Stimulated activated CD8-positive, alpha-beta memory T cell treated with anti-CD3 and anti-CD28 coated beads, Interleukin-12 subunit alpha, Interleukin-12 subunit beta, amount 100 ng/mL, for 1 hour (primary cell): ENCODE measurements at regions not wholly inside any gene's neighbourhood (a gene's known extent, or its start where the extent isn't known, plus 50 kb on each side); places are given as distances from the start of the nearest gene placed in this dataset.
A peak's percentile ranks its signal among the peaks of the same experiment; 100 is the strongest.
"Not testable (repeated sequence)": the region's sequence is repeated elsewhere in the genome, so short reads cannot be mapped to it uniquely, and the experiment has no call there.

ENCODE experiments used
- DNase-seq: peaks from one replicate; pipeline ENCODE4 v3.0.0-alpha.2; 2020; ENCODE audit warnings: low read depth

GRCh38 chr7:26051021-26051420 lies 101.0 kb upstream of the NFE2L3 start:
- no peak for DNase-seq

- no peak for DNase-seq
These were observed 99.3 kb upstream of the NFE2L3 start for GRCh38 chr7:26052706-26053105.

GRCh38 chr7:26054386-26054785 lies 97.6 kb upstream of the NFE2L3 start:
- no peak for DNase-seq

GRCh38 chr7:26055241-26055640 lies 96.8 kb upstream of the NFE2L3 start:
- no peak for DNase-seq

- DNase-seq: no peak
These were observed 91.0 kb upstream of the NFE2L3 start for GRCh38 chr7:26060733-26061677.

GRCh38 chr7:26061678-26062603 lies 90.1 kb upstream of the NFE2L3 start:
- DNase-seq: peak; percentile 51

GRCh38 chr7:26065652-26066051 lies 86.3 kb upstream of the NFE2L3 start:
- DNase-seq: no peak

- DNase-seq: no peak
These were observed 85.3 kb upstream of the NFE2L3 start for GRCh38 chr7:26066736-26067135.

GRCh38 chr7:26070290-26070689 lies 81.7 kb upstream of the NFE2L3 start:
- DNase-seq: no peak

GRCh38 chr7:26071622-26072456 lies 80.2 kb upstream of the NFE2L3 start:
- DNase-seq: no peak

GRCh38 chr7:26073041-26073440 lies 79.0 kb upstream of the NFE2L3 start:
- DNase-seq: no peak

GRCh38 chr7:26074919-26075318 lies 77.1 kb upstream of the NFE2L3 start:
- no peak for DNase-seq

GRCh38 chr7:26076691-26077090 lies 75.3 kb upstream of the NFE2L3 start:
- DNase-seq: no peak

GRCh38 chr7:26078437-26079336 lies 73.3 kb upstream of the NFE2L3 start:
- DNase-seq: peak; percentile 72

GRCh38 chr7:26081638-26082037 lies 70.4 kb upstream of the NFE2L3 start:
- no peak for DNase-seq

- no peak for DNase-seq
These were observed 68.9 kb upstream of the NFE2L3 start for GRCh38 chr7:26083113-26083512.

- DNase-seq: no peak
These were observed 67.6 kb upstream of the NFE2L3 start for GRCh38 chr7:26084418-26084817.

- no peak for DNase-seq
These were observed 66.2 kb upstream of the NFE2L3 start for GRCh38 chr7:26085771-26086170.

- no peak for DNase-seq
These were observed 64.5 kb upstream of the NFE2L3 start for GRCh38 chr7:26087321-26088091.

- not testable (repeated sequence) for DNase-seq
These were observed 62.5 kb upstream of the NFE2L3 start for GRCh38 chr7:26089469-26089868.
